NCI-H146 treated with DMSO at 0.1 percent for 48 hours (cell line): ENCODE measurements at regions not wholly inside any gene's neighbourhood (a gene's known extent, or its start where the extent isn't known, plus 50 kb on each side); places are given as distances from the start of the nearest gene placed in this dataset.

ENCODE experiments used
- DNase-seq: peaks from one replicate; lab custom pipeline; 2025; ENCODE audit not compliant: unreplicated experiment; lab: John Stamatoyannopoulos, UW

DNA sequence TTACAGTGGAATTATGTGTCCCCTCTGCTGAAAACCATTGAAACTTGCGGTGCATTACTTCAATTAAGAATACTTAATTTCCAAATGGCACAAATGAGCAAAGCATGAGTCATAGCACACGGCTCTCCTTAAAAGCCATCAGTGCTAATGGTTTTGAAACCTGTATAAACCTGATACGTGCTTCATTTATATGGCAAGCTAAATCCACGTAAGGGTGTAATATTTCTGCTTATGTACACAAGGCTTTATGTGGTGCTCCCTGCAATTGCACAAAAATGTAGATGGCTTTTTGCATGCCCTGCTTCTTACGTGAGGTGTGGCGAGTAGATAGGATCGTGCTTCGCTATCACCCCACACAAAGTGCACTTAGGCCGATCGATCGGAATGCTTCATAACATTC lies 840.9 kb downstream of the GALR1 start:
- DNase-seq = peak; percentile 75

DNA sequence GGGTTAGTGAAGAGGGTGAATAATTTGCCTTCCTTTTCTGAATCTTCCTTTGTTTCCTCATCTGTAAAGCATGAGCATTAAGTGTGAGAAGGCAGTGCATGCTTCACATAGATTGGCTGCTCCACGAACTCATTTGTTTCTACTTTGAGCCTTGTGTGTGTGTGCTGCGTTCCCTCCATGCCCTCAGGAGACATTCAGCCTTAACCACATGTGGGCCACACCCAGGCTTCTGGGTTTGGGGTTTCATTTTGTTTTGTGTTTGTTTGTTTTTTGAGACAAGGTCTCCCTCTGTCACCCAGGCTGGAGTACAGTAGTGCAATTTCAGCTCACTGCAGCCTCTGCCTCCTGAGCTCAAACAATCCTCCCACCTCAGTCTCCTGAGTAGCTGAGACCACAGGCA lies 843.3 kb downstream of the GALR1 start:
- no peak for DNase-seq

DNA sequence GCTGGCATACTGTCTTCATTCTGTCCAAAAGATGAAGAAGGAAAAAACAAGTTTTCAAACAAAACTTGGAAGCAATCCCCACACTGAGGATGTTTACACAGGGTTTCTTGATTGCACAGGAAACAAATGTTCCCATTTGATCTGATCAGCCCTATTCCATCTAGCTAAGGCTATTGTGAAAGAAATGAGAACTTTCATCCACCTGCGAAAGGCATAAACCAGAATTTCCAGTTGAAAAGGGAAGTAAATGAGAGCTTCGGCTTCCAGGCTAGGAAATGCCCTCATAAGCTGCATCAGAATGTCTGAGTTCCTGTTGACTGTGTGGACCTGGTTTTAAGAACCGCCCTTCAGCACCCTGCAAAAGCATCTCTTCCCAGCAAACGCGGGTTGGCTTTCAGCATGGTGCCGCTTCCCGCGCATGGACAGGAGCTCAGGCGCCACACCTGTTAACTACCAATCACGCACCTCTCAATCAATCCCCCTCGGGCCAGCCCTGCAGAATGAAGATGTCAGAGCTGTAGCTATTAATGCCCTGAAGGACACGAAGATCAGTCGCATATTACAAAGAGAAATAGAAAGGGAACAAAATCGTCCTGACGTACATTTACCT lies 850.4 kb downstream of the GALR1 start:
- DNase-seq = no peak

DNA sequence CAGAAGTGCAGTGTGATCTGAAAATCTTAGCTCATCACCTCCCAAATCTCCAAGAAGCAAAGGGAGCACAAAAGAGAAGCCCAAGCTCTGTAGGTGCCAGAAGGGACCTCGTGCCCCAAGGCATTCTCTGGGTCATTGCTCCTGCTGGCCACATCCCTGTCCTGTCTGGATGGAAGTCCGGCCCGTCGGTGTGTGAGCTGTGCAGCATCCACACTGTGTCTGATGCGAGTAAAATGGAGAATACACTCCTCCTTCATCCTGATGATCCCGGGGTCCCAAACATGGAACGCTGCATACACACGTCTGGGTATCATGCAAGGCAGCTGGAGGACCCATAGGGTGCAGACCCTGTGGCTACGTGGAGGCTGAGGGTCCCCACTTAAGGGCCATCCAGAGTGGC lies 851.4 kb downstream of the GALR1 start:
- no peak for DNase-seq

DNA sequence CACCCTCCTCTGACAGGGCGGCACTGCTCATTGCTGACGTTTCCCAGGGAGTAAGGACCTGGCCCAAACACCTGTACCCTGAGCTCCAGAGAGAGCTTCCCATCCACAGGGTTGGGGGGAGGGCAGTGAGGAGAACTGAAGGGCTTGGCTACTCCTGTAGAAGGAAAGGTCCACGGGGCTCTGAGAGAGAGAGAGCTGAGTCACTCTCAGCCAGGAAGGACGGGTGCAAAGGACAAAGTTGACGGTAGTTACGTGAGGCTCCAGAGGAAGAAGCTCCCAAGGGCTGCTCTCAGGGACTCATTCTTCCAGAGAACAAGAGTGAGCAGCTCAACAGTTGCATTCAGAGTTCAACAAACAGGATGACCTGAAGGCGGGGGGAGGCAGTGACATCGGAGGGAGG lies 852.5 kb downstream of the GALR1 start:
- DNase-seq = no peak

DNA sequence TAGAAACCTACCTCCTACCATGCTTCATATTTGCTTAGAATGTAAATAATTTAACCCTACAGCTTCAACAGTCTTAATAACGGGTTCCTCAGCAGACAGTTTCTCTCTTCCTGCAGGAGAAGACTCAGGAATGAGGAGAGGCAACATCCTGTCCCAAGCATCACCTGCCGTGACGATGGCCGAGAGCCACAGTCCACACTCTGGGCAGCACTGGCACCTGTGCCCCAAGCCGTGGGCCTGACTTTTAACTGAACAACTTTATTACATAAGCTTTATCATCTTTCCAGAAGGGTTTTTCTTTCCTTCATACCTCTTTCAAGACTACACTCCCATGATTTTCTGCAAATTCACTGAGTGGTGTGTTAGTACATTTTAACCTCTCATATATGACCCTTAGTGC lies 856.0 kb downstream of the GALR1 start:
- no peak for DNase-seq

DNA sequence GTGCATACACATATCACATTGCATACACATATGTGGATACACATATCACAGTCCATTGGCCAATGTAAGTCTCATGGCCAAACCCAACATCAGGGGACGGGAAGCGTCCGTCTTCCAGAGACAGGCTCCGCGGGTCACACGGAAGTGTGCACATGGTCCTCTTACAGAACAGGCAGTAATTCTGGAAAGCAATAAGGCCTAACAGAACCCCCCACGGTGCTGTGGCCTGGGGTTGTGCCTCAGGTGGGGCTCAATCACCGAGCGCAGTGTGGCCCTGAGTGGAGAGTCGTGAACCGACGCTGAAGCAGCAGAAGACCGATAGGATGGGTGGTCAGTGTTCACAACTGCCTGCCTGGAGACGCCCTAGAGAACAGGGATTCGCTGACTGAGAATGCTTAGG lies 857.3 kb downstream of the GALR1 start:
- no peak for DNase-seq

DNA sequence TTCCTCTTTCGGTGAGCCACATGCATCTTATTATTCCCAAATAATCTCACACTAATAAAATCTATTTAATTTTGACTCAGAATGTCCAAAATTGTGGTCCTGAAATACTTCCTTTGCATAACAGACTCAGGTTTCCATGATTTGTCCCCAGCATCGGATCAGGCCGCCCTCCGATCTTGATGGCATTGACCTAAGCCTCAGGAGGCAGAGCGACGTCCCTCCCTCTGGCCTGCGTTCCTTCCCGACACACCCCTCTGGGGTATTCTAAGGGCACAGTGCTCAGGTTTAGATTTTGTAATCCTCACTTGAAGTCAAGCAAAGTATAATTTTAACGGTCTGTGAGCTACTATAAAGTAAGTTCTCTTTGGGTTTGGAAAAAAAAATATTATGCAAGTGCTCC lies 857.7 kb downstream of the GALR1 start:
- DNase-seq = no peak

DNA sequence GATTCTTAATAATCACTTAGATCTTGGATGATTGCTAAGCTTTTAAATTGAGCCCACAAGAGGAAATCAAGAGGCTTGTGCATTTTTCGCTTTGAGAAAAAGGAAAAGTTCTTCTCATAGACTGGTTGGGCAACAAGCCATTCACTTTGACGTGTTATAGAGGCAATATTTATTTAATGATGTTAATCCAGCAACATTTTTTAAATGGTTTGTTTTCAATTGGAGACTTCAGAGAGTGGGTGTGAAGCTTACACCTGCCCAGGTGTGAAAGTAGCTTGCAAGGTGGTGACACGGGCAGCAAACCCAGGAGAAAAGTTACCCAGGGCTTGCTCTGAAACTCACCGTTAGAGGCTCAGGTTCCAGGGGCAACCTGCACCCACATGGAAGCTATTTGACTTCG lies 858.9 kb downstream of the GALR1 start:
- DNase-seq = no peak

DNA sequence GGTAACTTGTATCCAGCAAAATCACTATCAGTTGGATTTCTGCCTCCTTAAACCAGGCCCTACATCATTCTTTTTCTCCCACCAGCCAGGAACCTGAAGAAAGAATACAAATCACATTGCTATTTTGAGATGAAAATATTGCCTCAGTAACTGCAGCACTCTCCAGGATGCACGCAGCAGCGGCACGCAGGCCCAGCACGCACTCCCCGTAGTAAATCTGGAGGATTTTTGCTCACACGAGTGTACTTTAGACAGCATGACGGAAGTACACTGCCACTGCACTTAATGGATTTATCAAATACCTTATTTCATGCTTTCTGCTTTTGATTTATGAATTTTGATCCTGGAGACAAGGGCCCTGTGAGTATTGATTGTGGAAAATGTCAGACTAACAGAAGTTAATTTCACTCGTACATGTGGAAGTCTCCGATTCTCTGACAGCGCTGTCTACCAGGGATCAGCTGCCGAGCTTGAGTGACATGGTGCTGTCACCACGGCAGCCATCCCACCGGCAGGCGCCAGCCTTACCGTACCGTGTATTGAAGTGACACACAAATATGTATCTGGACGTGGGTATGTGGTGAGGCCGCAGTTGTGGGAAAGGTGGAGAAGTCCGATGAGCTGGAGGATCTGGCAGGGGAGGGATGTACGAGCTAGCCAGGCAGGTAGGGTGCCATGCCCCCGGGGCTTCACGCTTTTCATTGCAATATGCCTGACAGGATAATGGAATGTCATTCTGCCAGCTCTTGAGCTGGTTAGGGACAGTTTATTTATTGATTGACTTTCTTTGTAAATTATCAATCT lies 863.7 kb downstream of the GALR1 start:
- DNase-seq = no peak

DNA sequence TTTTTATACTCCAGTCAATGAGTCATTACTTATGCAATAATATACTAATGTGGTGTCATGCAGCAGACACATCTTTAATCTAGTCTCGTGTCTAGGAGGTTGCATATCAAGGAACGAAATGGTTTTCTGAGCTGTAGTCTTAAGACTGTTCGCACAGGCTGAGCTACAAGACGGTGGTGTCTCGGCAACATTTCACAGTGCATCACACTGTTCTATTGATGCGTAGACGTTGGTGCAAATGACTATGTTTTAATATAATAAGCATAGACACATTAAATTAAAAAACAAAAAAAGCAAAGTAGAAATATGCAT lies 864.2 kb downstream of the GALR1 start:
- no peak for DNase-seq

DNA sequence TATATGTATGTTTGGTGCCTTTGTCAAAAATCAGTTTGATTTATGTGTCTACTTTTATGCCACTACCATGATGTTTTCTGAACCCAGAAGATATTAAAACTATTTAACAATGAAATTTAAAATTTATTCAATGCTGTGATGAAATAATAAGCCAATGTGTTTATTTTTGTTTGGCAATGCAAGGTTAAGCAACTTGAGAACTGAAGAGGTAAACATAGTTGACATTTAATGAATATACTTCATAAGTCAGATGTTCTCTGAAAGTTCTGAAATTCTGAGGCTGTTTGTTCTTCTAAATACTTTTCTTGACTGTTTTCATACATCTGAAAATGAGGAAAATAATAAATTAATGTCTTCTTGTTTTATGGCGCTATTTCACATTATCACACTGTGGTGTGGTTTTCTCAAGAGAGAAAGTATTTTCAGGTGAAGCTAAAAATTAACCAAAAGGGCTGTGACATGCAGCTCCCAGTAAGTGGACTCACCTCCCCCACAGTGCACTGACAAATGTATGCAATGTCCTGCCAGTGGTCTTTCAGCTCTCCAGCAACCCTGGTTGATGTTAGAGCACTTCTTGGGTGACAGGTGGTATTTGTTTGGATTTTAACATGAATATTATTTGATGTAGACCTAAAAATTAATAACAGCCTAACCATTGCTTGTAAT lies 863.6 kb upstream of the SALL3 start:
- no peak for DNase-seq

DNA sequence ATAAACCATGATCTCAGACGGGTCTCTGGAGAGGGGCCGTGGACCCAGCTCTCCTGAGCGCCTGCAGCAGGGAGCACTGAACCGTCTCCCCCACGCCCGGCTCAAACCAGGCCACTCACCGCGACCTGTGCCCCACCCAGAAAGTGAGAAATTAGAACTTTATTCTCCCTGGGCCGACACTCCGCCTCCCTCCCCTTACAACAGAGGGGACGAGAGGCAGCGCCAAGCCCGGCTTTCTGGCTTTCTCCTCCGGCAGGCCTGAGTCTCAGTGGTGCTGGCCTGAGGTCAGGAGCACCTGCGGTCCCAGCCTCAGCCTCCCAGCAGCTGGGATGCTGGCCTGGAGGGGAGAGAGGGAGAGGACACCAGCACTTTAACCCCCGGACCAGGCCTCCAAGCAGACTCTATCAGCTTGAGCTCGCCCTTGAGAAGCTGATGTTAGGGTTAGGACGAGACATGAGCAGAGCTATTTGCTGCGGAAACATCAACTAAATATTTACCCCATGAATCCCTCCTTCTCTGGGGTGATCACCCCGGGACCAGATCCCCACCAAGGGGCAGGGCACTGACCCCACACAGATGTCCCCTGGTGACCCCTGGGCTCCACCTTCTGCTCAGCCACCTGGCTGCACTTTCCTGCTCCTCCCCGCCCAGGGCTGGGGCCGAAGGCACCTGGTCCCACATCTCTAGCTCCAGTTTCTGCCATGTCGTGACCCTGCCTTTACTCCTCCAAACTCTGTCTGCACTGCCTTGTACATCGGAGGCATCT lies 856.3 kb upstream of the SALL3 start:
- no peak for DNase-seq

DNA sequence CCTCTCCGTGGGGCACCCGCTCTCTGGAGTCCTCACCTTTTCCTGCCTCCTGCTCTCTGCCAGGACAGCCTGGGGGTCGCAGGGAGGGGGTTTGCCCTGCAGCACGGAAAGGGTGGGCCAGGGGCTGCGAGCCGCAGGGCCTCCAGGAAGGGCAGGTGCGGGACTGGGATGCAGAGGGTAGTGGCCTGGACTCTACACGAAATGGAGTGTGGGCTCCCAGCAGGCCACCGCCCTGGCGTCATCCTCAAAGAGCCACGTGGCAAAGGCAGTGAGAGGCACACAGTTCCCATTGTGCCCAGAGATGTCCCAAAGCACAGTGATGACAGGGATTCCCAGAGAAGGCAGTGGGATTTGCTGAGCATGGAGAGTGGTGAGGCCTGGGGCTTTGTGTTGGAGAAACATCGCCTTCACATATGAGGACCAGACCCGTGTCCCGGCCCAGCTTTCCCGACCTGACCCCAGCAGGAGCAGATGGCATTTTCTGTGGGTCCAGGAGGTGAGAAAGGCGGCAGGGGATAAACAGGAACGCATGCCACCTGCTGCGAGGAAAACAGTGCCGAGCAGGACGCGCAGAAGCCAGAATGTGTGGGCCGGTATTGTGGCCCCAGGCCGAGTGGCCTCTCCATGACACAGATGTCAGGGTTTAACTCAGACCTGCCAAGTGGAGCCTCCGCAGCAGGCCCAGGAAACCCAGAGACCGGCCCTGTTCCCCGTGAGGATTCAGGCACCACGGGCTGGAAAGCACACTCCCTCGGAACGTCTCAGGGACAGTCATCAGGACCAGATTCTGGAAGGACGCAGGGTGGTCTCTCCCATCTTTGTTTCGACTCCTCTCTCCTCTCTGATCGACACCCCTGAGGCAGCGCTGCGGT lies 855.5 kb upstream of the SALL3 start:
- DNase-seq = no peak

DNA sequence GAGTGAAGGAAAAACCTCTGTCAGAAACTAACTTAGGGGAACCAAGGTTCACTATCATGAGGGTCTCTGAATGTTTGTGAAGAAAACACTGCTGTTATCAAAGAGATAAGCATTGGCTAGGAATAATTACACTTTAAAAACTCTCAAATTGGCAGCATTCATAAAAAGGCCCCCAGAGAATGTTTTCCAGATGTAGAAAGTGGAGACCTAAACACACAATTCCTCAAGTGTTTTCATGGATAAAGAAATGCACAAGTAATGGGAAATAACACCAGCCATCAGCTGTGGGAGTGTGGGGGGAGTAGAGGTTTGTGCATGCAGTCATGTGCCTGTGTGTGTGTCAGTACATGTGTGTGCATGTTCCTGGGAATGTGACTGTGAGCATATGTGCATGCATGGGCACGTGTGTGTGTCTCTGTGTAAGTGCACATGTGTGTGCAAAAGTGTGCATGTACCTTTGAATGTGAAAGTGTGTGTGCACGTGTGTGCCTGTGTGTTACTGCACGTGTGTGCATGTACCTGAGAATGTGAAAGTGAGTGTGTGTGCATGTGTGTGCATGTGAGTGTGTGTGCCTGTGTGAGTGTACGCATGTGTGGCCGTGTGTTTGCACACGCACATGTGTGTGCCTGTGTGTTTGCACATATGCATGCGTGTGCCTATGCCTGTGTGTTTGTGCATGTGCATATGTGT lies 854.3 kb upstream of the SALL3 start:
- DNase-seq = no peak

DNA sequence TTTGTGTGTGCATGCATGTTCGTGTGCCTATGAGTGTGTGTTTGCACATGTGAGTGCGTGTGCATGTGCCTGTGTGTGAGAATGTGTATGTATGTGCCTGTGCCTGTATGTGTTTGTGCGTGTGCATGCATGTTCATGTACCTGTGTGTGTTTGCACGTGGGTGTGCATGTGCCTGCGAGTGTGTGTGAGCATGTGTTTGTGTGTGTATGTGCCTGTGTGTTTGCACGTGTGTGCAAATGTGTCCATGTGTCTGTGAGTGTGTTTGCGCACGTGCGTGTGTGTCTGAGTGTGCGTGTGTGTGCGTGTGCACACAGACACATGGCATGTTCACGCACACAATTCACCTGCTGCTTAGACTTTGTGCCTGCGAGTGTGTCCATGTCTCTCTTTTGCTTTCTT lies 853.5 kb upstream of the SALL3 start:
- DNase-seq = no peak

DNA sequence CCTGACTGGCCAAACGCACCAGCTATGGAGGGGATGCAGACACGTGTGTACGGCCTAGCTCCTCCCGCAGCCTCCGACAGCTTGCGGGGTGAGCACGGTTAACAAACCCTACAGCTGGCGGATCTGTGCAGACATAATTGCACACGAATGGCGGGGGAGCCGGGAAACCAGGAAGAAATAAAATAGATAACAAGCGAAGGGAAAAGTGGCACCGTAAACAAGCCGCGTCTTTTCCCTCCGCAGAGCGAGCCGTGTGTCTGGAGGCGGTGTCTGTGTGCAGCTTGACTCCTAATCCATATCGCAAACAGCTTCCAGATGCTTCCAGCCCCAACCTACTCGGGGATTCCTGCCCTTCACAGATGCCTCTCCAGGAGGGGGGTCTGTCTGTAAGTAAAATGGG lies 853.1 kb upstream of the SALL3 start:
- no peak for DNase-seq

DNA sequence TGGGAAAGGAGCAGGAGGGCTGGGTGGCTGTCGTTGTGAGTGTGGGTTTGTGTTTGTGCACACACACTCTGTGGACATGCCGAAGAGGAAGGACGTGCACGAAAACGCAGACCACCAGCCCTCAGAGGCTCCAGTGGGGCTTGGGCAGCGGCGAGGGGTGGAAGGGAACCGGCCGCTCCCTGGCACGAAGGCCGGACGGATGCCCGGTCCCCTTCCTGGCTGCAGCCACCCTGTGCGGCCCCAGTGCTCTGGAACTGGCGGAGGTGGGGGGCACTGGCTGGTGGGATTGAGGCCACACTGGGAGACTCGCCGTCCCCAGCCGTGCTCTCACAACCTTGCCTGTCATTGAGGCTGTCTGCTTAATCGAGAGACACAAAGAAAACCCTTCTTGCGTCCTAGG lies 852.6 kb upstream of the SALL3 start:
- no peak for DNase-seq

DNA sequence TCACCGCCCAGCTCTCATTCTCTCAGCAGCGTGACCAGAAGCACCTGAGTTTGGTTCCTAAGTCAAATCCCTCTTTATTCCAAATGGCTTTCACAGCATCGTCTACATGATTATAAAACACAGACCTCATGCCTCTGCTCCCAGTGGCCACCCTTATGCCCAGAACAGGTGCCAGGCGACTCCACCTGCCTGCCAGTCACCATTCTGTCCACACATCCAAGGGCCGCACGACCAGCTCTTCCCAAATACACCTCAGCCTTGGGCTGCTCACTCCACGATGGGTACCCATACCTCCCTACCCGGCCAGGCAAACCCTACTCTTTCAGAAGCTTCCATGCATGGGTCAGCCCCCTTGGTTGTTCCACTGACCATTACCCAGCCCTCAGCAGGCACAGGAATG lies 851.6 kb upstream of the SALL3 start:
- no peak for DNase-seq

DNA sequence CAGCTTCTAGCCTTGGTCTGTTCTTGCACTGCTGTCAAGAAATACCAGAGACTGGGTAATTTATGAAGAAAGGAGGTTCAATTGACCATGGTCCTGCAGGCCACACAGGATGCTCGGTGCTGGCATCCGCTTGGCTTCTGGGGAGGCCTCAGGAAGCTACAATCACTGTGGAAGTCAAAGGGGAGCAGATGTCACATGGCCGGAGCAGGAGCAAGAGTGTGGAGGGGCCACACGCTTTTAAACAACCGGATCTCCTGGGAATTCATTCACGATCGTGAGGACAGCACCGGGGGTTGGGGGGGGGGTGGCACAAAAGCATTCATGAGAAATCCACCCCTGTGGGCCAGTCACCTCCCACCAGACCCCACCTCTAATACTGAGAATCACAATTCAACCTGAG lies 850.4 kb upstream of the SALL3 start:
- no peak for DNase-seq
